ENCODE measurements at regions not wholly inside any gene's neighbourhood (a gene's known extent, or its start where the extent isn't known, plus 50 kb on each side); places are given as distances from the start of the nearest gene placed in this dataset.

DNA sequence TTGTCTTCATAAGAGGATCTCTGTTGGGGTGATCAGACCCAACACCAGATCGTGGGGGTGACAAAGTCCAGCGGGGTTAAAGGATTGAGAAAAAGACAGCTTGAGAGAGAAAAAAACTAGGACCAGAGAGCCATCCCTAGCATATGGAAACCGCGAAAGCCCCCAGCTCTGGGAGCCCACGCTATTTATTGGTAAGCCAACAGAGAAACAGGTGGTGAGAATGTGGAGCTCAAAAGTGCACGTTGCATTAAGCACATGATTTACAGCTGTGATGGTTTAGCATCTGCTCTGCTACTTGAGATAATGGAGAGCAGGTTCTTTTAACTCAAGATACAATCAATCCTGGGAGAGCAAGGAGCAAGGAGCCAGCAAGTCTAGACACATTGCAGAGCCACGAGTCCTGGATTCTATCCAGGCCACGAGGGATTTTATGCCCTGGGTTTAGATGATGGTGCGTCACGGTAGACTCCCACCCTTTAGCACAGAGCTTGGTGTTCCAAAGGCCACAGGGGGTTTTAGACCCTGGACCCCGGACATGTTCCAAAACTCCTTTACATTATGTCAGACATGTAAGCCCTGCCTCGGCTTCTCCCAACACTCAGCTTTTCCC, 755.2 kb upstream of the SORCS1 start:
- TF ChIP-seq, protein P1, sequence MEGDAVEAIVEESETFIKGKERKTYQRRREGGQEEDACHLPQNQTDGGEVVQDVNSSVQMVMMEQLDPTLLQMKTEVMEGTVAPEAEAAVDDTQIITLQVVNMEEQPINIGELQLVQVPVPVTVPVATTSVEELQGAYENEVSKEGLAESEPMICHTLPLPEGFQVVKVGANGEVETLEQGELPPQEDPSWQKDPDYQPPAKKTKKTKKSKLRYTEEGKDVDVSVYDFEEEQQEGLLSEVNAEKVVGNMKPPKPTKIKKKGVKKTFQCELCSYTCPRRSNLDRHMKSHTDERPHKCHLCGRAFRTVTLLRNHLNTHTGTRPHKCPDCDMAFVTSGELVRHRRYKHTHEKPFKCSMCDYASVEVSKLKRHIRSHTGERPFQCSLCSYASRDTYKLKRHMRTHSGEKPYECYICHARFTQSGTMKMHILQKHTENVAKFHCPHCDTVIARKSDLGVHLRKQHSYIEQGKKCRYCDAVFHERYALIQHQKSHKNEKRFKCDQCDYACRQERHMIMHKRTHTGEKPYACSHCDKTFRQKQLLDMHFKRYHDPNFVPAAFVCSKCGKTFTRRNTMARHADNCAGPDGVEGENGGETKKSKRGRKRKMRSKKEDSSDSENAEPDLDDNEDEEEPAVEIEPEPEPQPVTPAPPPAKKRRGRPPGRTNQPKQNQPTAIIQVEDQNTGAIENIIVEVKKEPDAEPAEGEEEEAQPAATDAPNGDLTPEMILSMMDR (IDR thresholded peaks at IDR 0.05) = no peak
- TF ChIP-seq POLR2A (IDR thresholded peaks at IDR 0.05) = no peak

Measured in testis (tissue), 2 donors.